Left lung (tissue), 4 donors: ENCODE measurements at regions not wholly inside any gene's neighbourhood (a gene's known extent, or its start where the extent isn't known, plus 50 kb on each side); places are given as distances from the start of the nearest gene placed in this dataset.
A peak's percentile ranks its signal among the peaks of the same experiment; 100 is the strongest.

ENCODE experiments used
- ATAC-seq: fragments of 200-7000 bp; cut with Tn5 transposase; one replicate; pipeline ENCODE4 v1.9.1; 2020; ENCODE audit warnings: moderate library complexity
- DNase-seq, 4 donors: peaks; one replicate each; pipeline ENCODE4 v3.0.0-alpha.2; 2013 to 2020
- H3K27ac ChIP-seq, 2 donors: fragments of 200-600 bp; sonication (generic) in 1 of 2; one replicate each; pipeline versions ENCODE4 v1.5.0 to v1.8.0; 2020 to 2021
- H3K27me3 ChIP-seq, 2 donors: fragments of 200-600 bp; sonication (generic) in 1 of 2; one replicate each; pipeline versions ENCODE4 v1.5.0 to v1.8.0; 2020 to 2021
- H3K36me3 ChIP-seq, 2 donors: fragments of 200-600 bp; sonication (generic) in 1 of 2; one replicate each; pipeline versions ENCODE4 v1.5.0 to v1.8.0; 2020 to 2021
- H3K4me1 ChIP-seq, 2 donors: fragments of 200-600 bp; one replicate each; pipeline ENCODE4 v1.8.0; 2021
- H3K4me3 ChIP-seq, 2 donors: fragments of 200-600 bp; sonication (generic) in 1 of 2; one replicate each; pipeline versions ENCODE4 v1.5.0 to v1.8.0; 2020 to 2021; ENCODE audit warnings: mild to moderate bottlenecking in 1 of 2
- H3K9me3 ChIP-seq, 2 donors: fragments of 200-600 bp; sonication (generic) in 1 of 2; one replicate each; pipeline versions ENCODE4 v1.5.0 to v1.8.0; 2020 to 2021
- intact Hi-C, 2 donors: fragments of 100-400 bp; cut with DNase I; formaldehyde crosslinking; loops; one replicate each; pipeline versions ENCODE4 v1.11.2 to v1.14.2; 2022
- TF ChIP-seq, protein P1 (sequence below), 2 donors: fragments of 200-600 bp; sonication (generic) in 1 of 2; IDR thresholded peaks; one replicate each; pipeline versions ENCODE4 v1.5.0 to v1.8.0; 2021; ENCODE audit warnings: antibody characterized with exemption in 2 of 2
- donor health status: DM: no; HTN: yes; CAD: no.
- donor health status: DM: no; HTN: no; CAD: no.

DNA sequence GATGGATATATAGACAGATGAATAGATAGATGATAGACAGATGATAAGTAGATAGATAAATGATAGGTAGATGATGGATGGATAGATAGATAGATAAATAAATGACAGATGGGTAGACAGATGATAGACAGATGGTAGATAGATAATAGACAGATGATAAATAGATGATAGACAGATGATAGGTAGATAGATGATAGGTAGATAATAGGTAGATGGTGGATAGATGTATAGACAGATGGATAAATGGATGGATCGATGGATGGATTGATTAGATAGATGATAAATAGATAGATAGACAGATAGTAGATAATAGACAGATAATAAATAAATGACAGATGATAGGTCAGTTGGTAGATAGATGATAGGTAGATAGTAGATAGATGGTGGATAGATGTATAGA, 212.7 kb downstream of the NFATC2 start:
- no peak overlapping the region for H3K4me3 ChIP-seq
- no peaks in the 10 kb centered on the region for H3K4me1 ChIP-seq
- peaks cover 0 to 5% of the 10 kb centered on the region in 2 donors for H3K27me3 ChIP-seq
- no peak overlapping the region for H3K27ac ChIP-seq
- no peak for DNase-seq
- no peaks in the 10 kb centered on the region for H3K9me3 ChIP-seq
- TF ChIP-seq, protein P1, sequence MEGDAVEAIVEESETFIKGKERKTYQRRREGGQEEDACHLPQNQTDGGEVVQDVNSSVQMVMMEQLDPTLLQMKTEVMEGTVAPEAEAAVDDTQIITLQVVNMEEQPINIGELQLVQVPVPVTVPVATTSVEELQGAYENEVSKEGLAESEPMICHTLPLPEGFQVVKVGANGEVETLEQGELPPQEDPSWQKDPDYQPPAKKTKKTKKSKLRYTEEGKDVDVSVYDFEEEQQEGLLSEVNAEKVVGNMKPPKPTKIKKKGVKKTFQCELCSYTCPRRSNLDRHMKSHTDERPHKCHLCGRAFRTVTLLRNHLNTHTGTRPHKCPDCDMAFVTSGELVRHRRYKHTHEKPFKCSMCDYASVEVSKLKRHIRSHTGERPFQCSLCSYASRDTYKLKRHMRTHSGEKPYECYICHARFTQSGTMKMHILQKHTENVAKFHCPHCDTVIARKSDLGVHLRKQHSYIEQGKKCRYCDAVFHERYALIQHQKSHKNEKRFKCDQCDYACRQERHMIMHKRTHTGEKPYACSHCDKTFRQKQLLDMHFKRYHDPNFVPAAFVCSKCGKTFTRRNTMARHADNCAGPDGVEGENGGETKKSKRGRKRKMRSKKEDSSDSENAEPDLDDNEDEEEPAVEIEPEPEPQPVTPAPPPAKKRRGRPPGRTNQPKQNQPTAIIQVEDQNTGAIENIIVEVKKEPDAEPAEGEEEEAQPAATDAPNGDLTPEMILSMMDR (IDR thresholded peaks at IDR 0.05): no peak
- intact Hi-C loops: no loop called here
- ATAC-seq: no peak
- no peaks in the 10 kb centered on the region for H3K36me3 ChIP-seq

DNA sequence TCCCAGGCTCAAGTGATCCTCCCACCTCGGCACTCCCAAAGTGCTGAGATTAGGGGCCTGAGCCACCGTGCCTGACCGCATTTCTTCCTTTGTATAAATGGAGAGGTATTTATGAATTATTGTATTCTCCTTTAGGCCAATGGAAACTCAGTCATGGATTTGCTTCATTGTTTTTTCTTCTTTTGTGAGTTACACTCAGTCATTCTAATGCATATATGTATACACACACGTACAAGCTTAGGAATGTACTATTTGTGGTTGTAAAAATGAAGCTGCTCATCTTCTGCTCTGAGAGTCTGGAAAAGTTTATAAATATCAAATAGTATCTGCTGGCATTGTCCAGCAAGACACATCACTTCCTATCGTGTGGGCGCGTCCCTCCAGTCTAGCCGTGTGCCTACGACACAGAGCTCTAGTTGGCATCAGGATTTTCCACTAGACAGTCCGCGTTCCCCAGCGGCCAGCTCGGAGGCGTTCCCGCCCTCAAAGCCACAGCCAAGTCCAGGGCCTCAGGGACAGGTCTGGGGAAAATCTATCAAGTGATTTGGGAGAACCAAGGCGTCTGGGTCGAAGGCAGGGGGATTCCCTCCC, 215.2 kb downstream of the NFATC2 start:
- no peaks in the 10 kb centered on the region for H3K9me3 ChIP-seq
- H3K4me1 ChIP-seq: no peaks in the 10 kb centered on the region
- H3K36me3 ChIP-seq: no peaks in the 10 kb centered on the region
- intact Hi-C loops: no loop called here
- DNase-seq (no peak), ATAC-seq (no peak)
- H3K27me3 ChIP-seq: peaks cover 0 to 5% of the 10 kb centered on the region in 2 donors
- no peak overlapping the region for H3K27ac ChIP-seq
- no peak overlapping the region for H3K4me3 ChIP-seq
- TF ChIP-seq, protein P1 (IDR thresholded peaks at IDR 0.05): no peak

DNA sequence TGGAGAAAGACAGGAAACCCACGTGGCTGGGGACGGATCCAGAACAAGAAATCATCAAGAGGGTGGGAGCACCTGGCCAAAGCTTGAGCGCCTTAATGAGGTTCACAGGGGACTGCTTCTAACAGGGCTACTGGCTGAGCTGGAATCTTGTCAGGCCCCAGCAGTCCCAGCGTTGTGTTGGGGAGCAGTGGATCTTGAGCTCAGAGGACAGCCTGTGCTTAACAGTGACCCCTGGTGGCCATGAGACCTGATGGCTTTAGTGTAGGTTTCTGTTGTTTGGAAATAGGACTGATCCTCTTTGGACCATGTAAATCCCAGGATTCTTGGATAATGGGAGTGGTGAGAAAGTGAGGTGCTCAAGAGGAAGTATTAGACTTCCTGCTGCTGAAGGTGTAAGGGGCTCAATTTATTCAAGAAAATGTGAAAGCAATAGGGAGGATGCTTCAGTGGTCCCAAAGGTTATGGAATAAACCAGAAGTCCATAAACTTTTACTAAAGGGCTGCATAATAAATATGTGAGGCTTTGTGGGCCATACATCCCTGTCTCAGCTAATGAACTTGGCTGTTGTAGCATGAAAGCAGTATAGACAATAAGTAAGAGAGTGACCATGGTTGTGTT, 216.2 kb downstream of the NFATC2 start:
- Histone ChIP-seq H3K4me1 (no peaks in the 10 kb centered on the region), H3K27ac (no peak overlapping the region), H3K4me3 (no peak overlapping the region), H3K36me3 (no peaks in the 10 kb centered on the region), H3K9me3 (no peaks in the 10 kb centered on the region), H3K27me3 (peaks cover 0 to 5% of the 10 kb centered on the region in 2 donors)
- peak in 1 of 4 donors; percentile 68 for DNase-seq
- intact Hi-C loops: no loop called here
- TF ChIP-seq, protein P1 (IDR thresholded peaks at IDR 0.05): peak in 1 of 2 donors; percentile 18
- peak; percentile 24 for ATAC-seq

DNA sequence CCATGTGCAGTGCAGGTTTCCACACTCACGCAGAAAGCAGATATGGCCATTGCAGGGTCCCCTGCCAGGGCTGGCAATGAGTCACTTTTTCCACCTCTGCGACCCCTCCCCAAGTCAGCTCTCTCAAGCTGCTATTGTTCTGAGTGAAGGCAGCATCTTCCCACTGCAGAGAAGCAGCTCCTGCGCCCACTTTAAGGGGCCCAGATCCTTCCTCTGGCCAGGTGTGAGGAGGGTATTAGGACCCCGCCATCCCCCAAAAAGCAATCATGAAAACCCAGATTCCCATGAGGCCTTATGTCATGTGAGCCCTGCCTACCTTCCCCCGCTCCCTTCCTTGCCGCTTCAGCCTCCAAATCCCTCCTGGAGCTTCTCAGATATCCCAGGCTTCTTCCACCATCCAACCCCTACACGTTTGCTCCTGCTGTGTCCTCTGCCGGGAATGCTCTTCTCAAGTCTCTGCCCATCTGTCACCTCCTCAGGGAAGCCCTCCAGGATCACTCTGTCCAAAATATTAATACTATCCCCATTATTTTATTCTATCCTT, 220.3 kb downstream of the NFATC2 start:
- no peaks in the 10 kb centered on the region for H3K9me3 ChIP-seq
- TF ChIP-seq, protein P1 (IDR thresholded peaks at IDR 0.05): no peak
- intact Hi-C loops: no loop called here
- H3K4me1 ChIP-seq: no peaks in the 10 kb centered on the region
- no peak for DNase-seq
- no peaks in the 10 kb centered on the region for H3K36me3 ChIP-seq
- peaks cover 0 to 16% of the 10 kb centered on the region in 2 donors for H3K27me3 ChIP-seq
- H3K4me3 ChIP-seq: no peak overlapping the region
- H3K27ac ChIP-seq: no peak overlapping the region
- no peak for ATAC-seq

DNA sequence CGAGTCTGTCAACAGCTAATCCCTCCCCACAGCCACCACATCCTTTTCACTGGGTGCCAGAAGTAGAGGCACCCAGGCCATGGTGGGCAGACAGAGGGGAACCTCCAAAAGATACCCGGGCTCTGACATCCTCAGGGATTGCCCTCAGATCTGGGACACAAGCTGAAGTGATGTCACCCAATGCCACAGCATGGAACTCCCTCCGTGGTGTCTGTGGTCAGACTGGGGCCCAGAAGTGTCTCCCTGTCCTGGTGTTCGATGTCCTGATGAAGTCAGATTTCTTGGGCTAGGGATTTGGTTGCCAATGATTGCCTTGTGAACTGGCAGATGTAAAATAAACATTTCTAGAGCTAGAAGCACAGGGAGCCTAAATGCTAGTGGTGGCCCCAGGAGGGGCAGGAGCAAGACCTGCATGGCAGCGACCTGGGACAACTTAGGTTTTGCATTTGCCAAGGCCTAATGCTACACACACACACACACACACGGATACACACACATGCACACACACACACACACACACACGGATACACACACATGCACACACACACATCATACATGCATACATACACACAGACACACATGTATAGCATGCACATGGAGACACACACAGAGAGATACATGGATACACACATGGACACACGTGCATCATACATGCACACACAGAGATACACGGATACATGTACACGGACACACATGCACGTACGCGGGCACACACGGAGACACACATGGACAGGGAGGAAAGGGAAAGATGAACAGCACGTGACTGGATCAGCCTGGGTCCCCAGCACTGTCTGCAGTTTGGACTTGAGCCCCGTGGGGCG, 221.0 kb downstream of the NFATC2 start:
- intact Hi-C loops: no loop called here
- no peak overlapping the region for H3K27ac ChIP-seq
- TF ChIP-seq, protein P1 (IDR thresholded peaks at IDR 0.05): no peak
- H3K4me1 ChIP-seq: no peaks in the 10 kb centered on the region
- DNase-seq (no peak), ATAC-seq (no peak)
- no peaks in the 10 kb centered on the region for H3K9me3 ChIP-seq
- no peak overlapping the region for H3K4me3 ChIP-seq
- H3K36me3 ChIP-seq: no peaks in the 10 kb centered on the region
- peaks cover 0 to 16% of the 10 kb centered on the region in 2 donors for H3K27me3 ChIP-seq
